ENCODE measurements at regions not wholly inside any gene's neighbourhood (a gene's known extent, or its start where the extent isn't known, plus 50 kb on each side); places are given as distances from the start of the nearest gene placed in this dataset.

GRCh38 chr2:46239175-46239846 lies 57.9 kb upstream of the EPAS1 start:
- intact Hi-C loops (cut with DNase I): no loop called here
- 82 to 98% methylated on average over 4 to 5 of the region's 5 CpGs for WGBS, 2 donors
- Histone ChIP-seq H3K27me3 (no peaks in the 10 kb centered on the region), H3K36me3 (replicated peaks in 1 of 2; ENCODE audit: insufficient read depth in 1 of 2, low read depth in 2 of 2) (no peaks in the 10 kb centered on the region), H3K27ac (no peak overlapping the region), H3K4me3 (no peak overlapping the region), H3K9me3 (no peaks in the 10 kb centered on the region), H3K4me1 (no peaks in the 10 kb centered on the region)
- DNase-seq (peak in 1 of 4 donors; percentile 11), ATAC-seq (no peak)
- TF ChIP-seq, protein P1, sequence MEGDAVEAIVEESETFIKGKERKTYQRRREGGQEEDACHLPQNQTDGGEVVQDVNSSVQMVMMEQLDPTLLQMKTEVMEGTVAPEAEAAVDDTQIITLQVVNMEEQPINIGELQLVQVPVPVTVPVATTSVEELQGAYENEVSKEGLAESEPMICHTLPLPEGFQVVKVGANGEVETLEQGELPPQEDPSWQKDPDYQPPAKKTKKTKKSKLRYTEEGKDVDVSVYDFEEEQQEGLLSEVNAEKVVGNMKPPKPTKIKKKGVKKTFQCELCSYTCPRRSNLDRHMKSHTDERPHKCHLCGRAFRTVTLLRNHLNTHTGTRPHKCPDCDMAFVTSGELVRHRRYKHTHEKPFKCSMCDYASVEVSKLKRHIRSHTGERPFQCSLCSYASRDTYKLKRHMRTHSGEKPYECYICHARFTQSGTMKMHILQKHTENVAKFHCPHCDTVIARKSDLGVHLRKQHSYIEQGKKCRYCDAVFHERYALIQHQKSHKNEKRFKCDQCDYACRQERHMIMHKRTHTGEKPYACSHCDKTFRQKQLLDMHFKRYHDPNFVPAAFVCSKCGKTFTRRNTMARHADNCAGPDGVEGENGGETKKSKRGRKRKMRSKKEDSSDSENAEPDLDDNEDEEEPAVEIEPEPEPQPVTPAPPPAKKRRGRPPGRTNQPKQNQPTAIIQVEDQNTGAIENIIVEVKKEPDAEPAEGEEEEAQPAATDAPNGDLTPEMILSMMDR (IDR thresholded peaks at IDR 0.05): no peak
- no peak for TF ChIP-seq POLR2A (IDR thresholded peaks at IDR 0.05)

- 90 to 94% methylated on average over 4 of the region's 4 CpGs for WGBS, 2 donors
- no peaks in the 10 kb centered on the region for H3K9me3 ChIP-seq
- H3K36me3 ChIP-seq (replicated peaks in 1 of 2; ENCODE audit: insufficient read depth in 1 of 2, low read depth in 2 of 2): no peaks in the 10 kb centered on the region
- no peak overlapping the region for H3K4me3 ChIP-seq
- H3K27me3 ChIP-seq: no peaks in the 10 kb centered on the region
- intact Hi-C loops (cut with DNase I): no loop called here
- ATAC-seq (no peak), DNase-seq (no peak)
- no peaks in the 10 kb centered on the region for H3K4me1 ChIP-seq
- TF ChIP-seq, protein P1 (IDR thresholded peaks at IDR 0.05): no peak
- TF ChIP-seq POLR2A (IDR thresholded peaks at IDR 0.05): no peak
- no peak overlapping the region for H3K27ac ChIP-seq
These were observed 57.4 kb upstream of the EPAS1 start for GRCh38 chr2:46239847-46240181.

GRCh38 chr2:46241344-46241743 lies 55.9 kb upstream of the EPAS1 start:
- DNase-seq (no peak), ATAC-seq (no peak)
- Histone ChIP-seq H3K4me1 (no peaks in the 10 kb centered on the region), H3K9me3 (no peaks in the 10 kb centered on the region), H3K4me3 (no peak overlapping the region), H3K27ac (no peak overlapping the region), H3K27me3 (no peaks in the 10 kb centered on the region), H3K36me3 (replicated peaks in 1 of 2; ENCODE audit: insufficient read depth in 1 of 2, low read depth in 2 of 2) (no peaks in the 10 kb centered on the region)
- TF ChIP-seq POLR2A (IDR thresholded peaks at IDR 0.05): no peak
- TF ChIP-seq, protein P1 (IDR thresholded peaks at IDR 0.05): no peak
- WGBS, 2 donors: 58 to 80% methylated on average over 2 of the region's 2 CpGs
- intact Hi-C loops (cut with DNase I): no loop called here

GRCh38 chr2:46245869-46246268 lies 51.3 kb upstream of the EPAS1 start:
- Histone ChIP-seq H3K4me3 (no peak overlapping the region), H3K4me1 (no peaks in the 10 kb centered on the region), H3K9me3 (no peaks in the 10 kb centered on the region), H3K27me3 (no peaks in the 10 kb centered on the region), H3K27ac (no peak overlapping the region), H3K36me3 (replicated peaks in 1 of 2; ENCODE audit: insufficient read depth in 1 of 2, low read depth in 2 of 2) (no peaks in the 10 kb centered on the region)
- TF ChIP-seq POLR2A (IDR thresholded peaks at IDR 0.05): no peak
- TF ChIP-seq, protein P1 (IDR thresholded peaks at IDR 0.05): no peak
- intact Hi-C loops (cut with DNase I): no loop called here
- DNase-seq (no peak), ATAC-seq (no peak)
- WGBS, 2 donors: 96 to 97% methylated on average over 7 of the region's 7 CpGs

DNA sequence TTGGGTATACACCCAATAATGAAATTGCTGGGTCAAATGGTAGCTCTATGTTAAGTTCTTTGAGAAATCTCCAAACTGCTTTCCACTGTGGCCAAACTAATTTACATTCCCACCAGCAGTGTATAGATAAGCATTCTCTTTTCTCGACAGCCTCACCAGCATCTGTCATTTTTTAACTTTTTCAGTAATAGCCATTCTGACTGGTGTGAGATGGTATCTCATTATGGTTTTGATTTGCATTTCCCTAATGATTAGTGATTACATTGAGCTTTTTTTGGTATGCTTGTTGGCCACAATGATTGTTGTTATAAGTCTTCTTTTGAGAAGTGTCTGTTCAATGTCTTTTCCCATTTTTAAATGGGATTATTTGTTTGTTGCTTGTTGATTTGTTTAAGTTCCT lies 50.4 kb upstream of the EPAS1 start:
- H3K27ac ChIP-seq: no peak overlapping the region
- intact Hi-C loops (cut with DNase I): no loop called here
- TF ChIP-seq, protein P1 (IDR thresholded peaks at IDR 0.05): no peak
- no peak for ATAC-seq
- no peaks in the 10 kb centered on the region for H3K9me3 ChIP-seq
- H3K4me3 ChIP-seq: no peak overlapping the region
- H3K36me3 ChIP-seq (replicated peaks in 1 of 2; ENCODE audit: insufficient read depth in 1 of 2, low read depth in 2 of 2): no peaks in the 10 kb centered on the region
- no peaks in the 10 kb centered on the region for H3K4me1 ChIP-seq
- DNase-seq: no peak
- H3K27me3 ChIP-seq: no peaks in the 10 kb centered on the region
- 52 to 63% methylated on average over 1 of the region's 1 CpG for WGBS, 2 donors
